K562 (cell line): ENCODE measurements at regions not wholly inside any gene's neighbourhood (a gene's known extent, or its start where the extent isn't known, plus 50 kb on each side); places are given as distances from the start of the nearest gene placed in this dataset.

Source experiments
- ATAC-seq: fragments of 200-7000 bp; cut with Tn5 transposase; 3 replicates; pipeline ENCODE4 v1.9.1; 2020; ENCODE audit warnings: moderate library complexity
- BruUV-seq: library from RNA; stranded (reverse); fragments of 400-500 nt; replicated peaks from 2 replicates; lab custom pipeline; 2021; lab: Mats Ljungman, UMichigan
- CTCF ChIA-PET: fragments of 300-600 bp; formaldehyde crosslinking; extraction: SDS; loops from one replicate; lab custom pipeline; 2021; ENCODE audit warnings: low intra/inter-chr PET ratio; lab: Yijun Ruan, JAX
- POLR2A ChIA-PET: fragments of 300-600, 350-650 bp; sonication (Branson Sonifier 250); formaldehyde crosslinking; extraction: SDS; loops from one replicate; lab custom pipeline; 2021; ENCODE audit warnings: antibody characterized with exemption, inconsistent platforms; lab: Yijun Ruan, JAX
- DNase-seq, 4 experiments: peaks; one replicate each; pipeline versions ENCODE4 v3.0.0 to v3.0.0-alpha.2; 2011 to 2018; ENCODE audit warnings: low spot score in 3 of 4, mixed read lengths in 3 of 4; ENCODE audit errors: extremely low read depth in 1 of 4
- FAIRE-seq: peaks from 2 replicates; lab custom pipeline; 2011; peaks lifted over from hg19 to GRCh38; lab: Jason Lieb, UNC
- H2AFZ ChIP-seq: 2 replicates; pipeline ENCODE4 v1.6.0; 2011; ENCODE audit warnings: low read depth, low read length, control low read depth, inconsistent platforms
- H3K27ac ChIP-seq: fragments of 200-600 bp; 3 replicates; pipeline ENCODE4 v1.8.0; 2011; ENCODE audit warnings: low read depth, mild to moderate bottlenecking, control low read depth, inconsistent platforms, low read length, moderate library complexity, mixed read lengths; ENCODE audit errors: extremely low read depth
- H3K27me3 ChIP-seq, 2 experiments: fragments of 300-600 bp in 1 of 2; 2 replicates in 1 of 2; 3 replicates in 1 of 2; pipeline versions ENCODE4 v1.6.0 to v1.8.0; 2011; ENCODE audit warnings: inconsistent platforms in 2 of 2, low read length in 2 of 2, mild to moderate bottlenecking in 1 of 2, mixed read lengths in 1 of 2, moderate library complexity in 1 of 2; ENCODE audit not compliant: control insufficient read depth in 2 of 2, insufficient read depth in 2 of 2
- H3K36me3 ChIP-seq: fragments of 300-600 bp; 3 replicates; pipeline ENCODE4 v1.8.0; 2011; ENCODE audit warnings: mild to moderate bottlenecking, low read length, inconsistent platforms; ENCODE audit not compliant: control insufficient read depth, insufficient read depth
- H3K4me1 ChIP-seq, 2 experiments: fragments of 200-600 bp in 1 of 2; replicated peaks in 1 of 2; 2 replicates in 1 of 2; 3 replicates in 1 of 2; pipeline versions ENCODE4 v1.5.1 to v1.8.0; 2011; ENCODE audit warnings: inconsistent platforms in 2 of 2, low read length in 2 of 2, mild to moderate bottlenecking in 1 of 2, mixed read lengths in 1 of 2, moderate library complexity in 1 of 2; ENCODE audit not compliant: control insufficient read depth in 2 of 2, insufficient read depth in 2 of 2
- H3K4me2 ChIP-seq: 2 replicates; pipeline ENCODE4 v1.6.1; 2011; ENCODE audit warnings: low read length, control low read depth, inconsistent platforms, mixed read lengths; ENCODE audit not compliant: insufficient read depth
- H3K4me3 ChIP-seq: fragments of 200-600 bp; sonication (generic), shearing (Covaris generic); 2 replicates; pipeline ENCODE4 v1.5.1; 2016; ENCODE audit warnings: control low read depth, inconsistent platforms
- H3K79me2 ChIP-seq: fragments of 200-600 bp; 3 replicates; pipeline ENCODE4 v1.8.0; 2011; ENCODE audit warnings: low read length, inconsistent platforms; ENCODE audit not compliant: control insufficient read depth, insufficient read depth
- H3K9ac ChIP-seq, 2 experiments: 2 replicates each; pipeline versions ENCODE4 v1.6.0 to v1.6.1; 2011; ENCODE audit warnings: low read depth in 2 of 2, low read length in 2 of 2, control low read depth in 1 of 2, inconsistent platforms in 1 of 2, mild to moderate bottlenecking in 1 of 2, mixed read lengths in 1 of 2; ENCODE audit not compliant: insufficient read depth in 1 of 2
- H3K9me1 ChIP-seq: one replicate; pipeline ENCODE4 v1.6.0; 2011; ENCODE audit warnings: inconsistent platforms, mild to moderate bottlenecking, low read length, moderate library complexity; ENCODE audit not compliant: control insufficient read depth, insufficient read depth
- H3K9me3 ChIP-seq: replicated peaks from 2 replicates; pipeline ENCODE4 v1.5.1; 2011; ENCODE audit warnings: low read depth, low read length, inconsistent platforms; ENCODE audit not compliant: control insufficient read depth, insufficient read depth
- H4K20me1 ChIP-seq: replicated peaks from 2 replicates; pipeline ENCODE4 v1.6.1; 2011; ENCODE audit warnings: low read length, inconsistent platforms, mixed read lengths; ENCODE audit not compliant: control insufficient read depth, insufficient read depth
- CHD4 ChIP-seq: fragments of 200-600 bp; sonication (generic); IDR thresholded peaks from 3 replicates; pipeline ENCODE4 v1.6.1; 2012; ENCODE audit warnings: low read depth, mild to moderate bottlenecking, mixed read lengths, low read length, inconsistent platforms; ENCODE audit not compliant: insufficient read depth, insufficient replicate concordance, poor library complexity, severe bottlenecking
- RAD21 ChIP-seq, 2 experiments: fragments of 250-450 bp in 1 of 2; fragments of 450-650 bp in 1 of 2; sonication (Bioruptor Pico) in 1 of 2; formaldehyde crosslinking in 1 of 2; IDR thresholded peaks in 1 of 2; conservative IDR thresholded peaks in 1 of 2; 2 replicates each; pipeline versions ENCODE4 v1.4.0 to v1.8.0; 2020 to 2022; ENCODE audit warnings: mild to moderate bottlenecking in 2 of 2, moderate library complexity in 1 of 2
- SMC3 ChIP-seq: conservative IDR thresholded peaks from 2 replicates; pipeline ENCODE4 v1.6.1; 2011; ENCODE audit warnings: low read depth, low read length, improper control_type of control experiment; ENCODE audit not compliant: insufficient read depth
- ZNF76 ChIP-seq: fragments of 250-450 bp; sonication (Bioruptor Pico); IDR thresholded peaks from 2 replicates; pipeline ENCODE4 v1.4.0; 2020; ENCODE audit warnings: mild to moderate bottlenecking, moderate library complexity, borderline replicate concordance
- WGBS: fragments of 100-300 bp; shearing (Covaris generic); methylation state at CpG from one replicate; pipeline ENCODE4 v1.1.6; 2016; ENCODE audit warnings: low coverage, mixed read lengths; ENCODE audit not compliant: insufficient coverage; ENCODE audit errors: missing lambda C conversion rate; 5-methylcytosine and 5-hydroxymethylcytosine counted together
- in situ Hi-C: fragments of 300-500 bp; cut with MboI; formaldehyde crosslinking; loops from 4 replicates; pipeline ENCODE4 v1.15.0; 2018; ENCODE audit warnings: inconsistent platforms, mixed read lengths
- intact Hi-C: fragments of 100-400 bp; cut with micrococcal nuclease; formaldehyde crosslinking; loops from 2 replicates; pipeline ENCODE4 v1.14.2; 2022
- TF ChIP-seq, protein P1 (sequence below), 3 experiments: IDR thresholded peaks in 2 of 3; conservative IDR thresholded peaks in 1 of 3; 2 replicates each; pipeline ENCODE4 v1.5.1; 2011 to 2012; ENCODE audit warnings: low read length in 3 of 3, mild to moderate bottlenecking in 3 of 3, control low read depth in 2 of 3, improper control_type of control experiment in 1 of 3, inconsistent platforms in 1 of 3, low read depth in 1 of 3, mixed read lengths in 1 of 3, moderate library complexity in 1 of 3; ENCODE audit not compliant: insufficient read depth in 2 of 3
- TF ChIP-seq, protein P2 (sequence below), 2 experiments: fragments of 450-650 bp; formaldehyde crosslinking in 1 of 2; IDR thresholded peaks; 2 replicates each; pipeline versions ENCODE4 v1.4.0 to v1.6.1; 2014 to 2020; ENCODE audit warnings: mild to moderate bottlenecking in 2 of 2, borderline replicate concordance in 1 of 2, low read depth in 1 of 2

DNA sequence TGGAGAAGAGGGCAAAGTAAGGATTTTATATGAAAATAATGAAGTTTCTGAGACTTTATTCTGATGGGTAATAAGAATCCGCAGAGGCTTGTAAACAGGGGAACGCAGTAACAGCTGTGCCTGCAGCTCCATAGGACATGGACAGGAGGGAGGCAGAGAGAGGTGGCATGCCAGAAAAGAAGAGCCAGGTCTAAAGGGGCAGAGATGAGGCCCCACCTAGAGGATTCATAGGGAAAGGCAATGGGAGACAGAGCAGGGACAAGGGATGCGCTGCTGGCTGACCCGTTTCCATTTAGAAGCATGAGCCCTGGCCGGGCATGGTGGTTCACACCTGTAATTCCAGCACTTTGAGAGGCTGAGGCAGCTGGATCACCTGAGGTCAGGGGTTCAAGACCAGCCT is 340.3 kb upstream of the CDH5 start:
- TF ChIP-seq, protein P1, sequence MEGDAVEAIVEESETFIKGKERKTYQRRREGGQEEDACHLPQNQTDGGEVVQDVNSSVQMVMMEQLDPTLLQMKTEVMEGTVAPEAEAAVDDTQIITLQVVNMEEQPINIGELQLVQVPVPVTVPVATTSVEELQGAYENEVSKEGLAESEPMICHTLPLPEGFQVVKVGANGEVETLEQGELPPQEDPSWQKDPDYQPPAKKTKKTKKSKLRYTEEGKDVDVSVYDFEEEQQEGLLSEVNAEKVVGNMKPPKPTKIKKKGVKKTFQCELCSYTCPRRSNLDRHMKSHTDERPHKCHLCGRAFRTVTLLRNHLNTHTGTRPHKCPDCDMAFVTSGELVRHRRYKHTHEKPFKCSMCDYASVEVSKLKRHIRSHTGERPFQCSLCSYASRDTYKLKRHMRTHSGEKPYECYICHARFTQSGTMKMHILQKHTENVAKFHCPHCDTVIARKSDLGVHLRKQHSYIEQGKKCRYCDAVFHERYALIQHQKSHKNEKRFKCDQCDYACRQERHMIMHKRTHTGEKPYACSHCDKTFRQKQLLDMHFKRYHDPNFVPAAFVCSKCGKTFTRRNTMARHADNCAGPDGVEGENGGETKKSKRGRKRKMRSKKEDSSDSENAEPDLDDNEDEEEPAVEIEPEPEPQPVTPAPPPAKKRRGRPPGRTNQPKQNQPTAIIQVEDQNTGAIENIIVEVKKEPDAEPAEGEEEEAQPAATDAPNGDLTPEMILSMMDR (IDR thresholded peaks at IDR 0.05 in 2 of 3, conservative IDR thresholded peaks at IDR 0.05 in 1 of 3; ENCODE audit: insufficient read depth in 2 of 3, low read depth in 1 of 3, low read length in 3 of 3): peak; percentile 13 to 58 (median 42); a peak in 3 of 6 replicates
- TF ChIP-seq, protein P2, sequence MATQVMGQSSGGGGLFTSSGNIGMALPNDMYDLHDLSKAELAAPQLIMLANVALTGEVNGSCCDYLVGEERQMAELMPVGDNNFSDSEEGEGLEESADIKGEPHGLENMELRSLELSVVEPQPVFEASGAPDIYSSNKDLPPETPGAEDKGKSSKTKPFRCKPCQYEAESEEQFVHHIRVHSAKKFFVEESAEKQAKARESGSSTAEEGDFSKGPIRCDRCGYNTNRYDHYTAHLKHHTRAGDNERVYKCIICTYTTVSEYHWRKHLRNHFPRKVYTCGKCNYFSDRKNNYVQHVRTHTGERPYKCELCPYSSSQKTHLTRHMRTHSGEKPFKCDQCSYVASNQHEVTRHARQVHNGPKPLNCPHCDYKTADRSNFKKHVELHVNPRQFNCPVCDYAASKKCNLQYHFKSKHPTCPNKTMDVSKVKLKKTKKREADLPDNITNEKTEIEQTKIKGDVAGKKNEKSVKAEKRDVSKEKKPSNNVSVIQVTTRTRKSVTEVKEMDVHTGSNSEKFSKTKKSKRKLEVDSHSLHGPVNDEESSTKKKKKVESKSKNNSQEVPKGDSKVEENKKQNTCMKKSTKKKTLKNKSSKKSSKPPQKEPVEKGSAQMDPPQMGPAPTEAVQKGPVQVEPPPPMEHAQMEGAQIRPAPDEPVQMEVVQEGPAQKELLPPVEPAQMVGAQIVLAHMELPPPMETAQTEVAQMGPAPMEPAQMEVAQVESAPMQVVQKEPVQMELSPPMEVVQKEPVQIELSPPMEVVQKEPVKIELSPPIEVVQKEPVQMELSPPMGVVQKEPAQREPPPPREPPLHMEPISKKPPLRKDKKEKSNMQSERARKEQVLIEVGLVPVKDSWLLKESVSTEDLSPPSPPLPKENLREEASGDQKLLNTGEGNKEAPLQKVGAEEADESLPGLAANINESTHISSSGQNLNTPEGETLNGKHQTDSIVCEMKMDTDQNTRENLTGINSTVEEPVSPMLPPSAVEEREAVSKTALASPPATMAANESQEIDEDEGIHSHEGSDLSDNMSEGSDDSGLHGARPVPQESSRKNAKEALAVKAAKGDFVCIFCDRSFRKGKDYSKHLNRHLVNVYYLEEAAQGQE (IDR thresholded peaks at IDR 0.05; ENCODE audit: borderline replicate concordance): peak; percentile 39; the same call in 1 of the 2 replicates
- TF ChIP-seq, protein P2 (CRISPR knock-in tag; IDR thresholded peaks at IDR 0.05; ENCODE audit: low read depth): no peak
- no peak for TF ChIP-seq CHD4
- 0 out of 2 replicates have a peak, but pooled peaks have one; percentile 12 for TF ChIP-seq SMC3
- no peak for TF ChIP-seq ZNF76 (CRISPR knock-in tag)
- TF ChIP-seq RAD21 (CRISPR knock-in tag; conservative IDR thresholded peaks at IDR 0.05 in 1 of 2, IDR thresholded peaks at IDR 0.05 in 1 of 2): peak; percentile 41 to 53
- no peak overlapping the region for H3K4me3 ChIP-seq
- H4K20me1 ChIP-seq: no peaks in the 10 kb centered on the region
- DNase-seq (peak in 2 of 4 experiments; percentile 9), ATAC-seq (peak; percentile 74), FAIRE-seq (no peak)
- CTCF ChIA-PET: no interaction called here
- BruUV-seq: no TSS peak
- no peaks in the 10 kb centered on the region for H3K79me2 ChIP-seq
- no peaks in the 10 kb centered on the region for H3K4me1 ChIP-seq
- no peaks in the 10 kb centered on the region for H3K27me3 ChIP-seq
- no peaks in the 10 kb centered on the region for H3K9me1 ChIP-seq
- H3K4me2 ChIP-seq: no peak overlapping the region
- H3K27ac ChIP-seq: no peak overlapping the region
- intact Hi-C loops: no loop called here
- WGBS: 1% methylated on average over 5 of the region's 5 CpGs
- H3K9me3 ChIP-seq: no peaks in the 10 kb centered on the region
- POLR2A ChIA-PET: no interaction called here
- no peaks in the 10 kb centered on the region for H3K36me3 ChIP-seq
- in situ Hi-C loops: no loop called here
- no peak overlapping the region for H3K9ac ChIP-seq
- H2AFZ ChIP-seq: no peak overlapping the region
